SK-N-SH (cell line): ENCODE measurements at regions not wholly inside any gene's neighbourhood (a gene's known extent, or its start where the extent isn't known, plus 50 kb on each side); places are given as distances from the start of the nearest gene placed in this dataset.

Source experiments
- CHD2 ChIP-seq: fragments of 150-350 bp; IDR thresholded peaks from 2 replicates; pipeline ENCODE4 v1.6.1; 2018; ENCODE audit warnings: low read length; ENCODE audit not compliant: partially characterized antibody
- ELF1 ChIP-seq: IDR thresholded peaks from 2 replicates; pipeline ENCODE4 v1.4.0; 2012
- GATA2 ChIP-seq: sonication (generic); formaldehyde crosslinking; IDR thresholded peaks from 2 replicates; pipeline ENCODE4 v1.5.0; 2020; ENCODE audit warnings: mild to moderate bottlenecking, missing genetic modification reagents
- JUND ChIP-seq: IDR thresholded peaks from 2 replicates; pipeline ENCODE4 v1.4.0; 2012
- NFIC ChIP-seq: IDR thresholded peaks from 2 replicates; pipeline ENCODE4 v1.4.0; 2012; ENCODE audit warnings: borderline replicate concordance
- NRF1 ChIP-seq: IDR thresholded peaks from 2 replicates; pipeline ENCODE4 v1.6.1; 2012; ENCODE audit warnings: low read depth, mild to moderate bottlenecking, low read length
- RAD21 ChIP-seq: IDR thresholded peaks from 2 replicates; pipeline ENCODE4 v1.6.1; 2012; ENCODE audit warnings: mild to moderate bottlenecking, low read length
- RFX5 ChIP-seq: IDR thresholded peaks from 2 replicates; pipeline ENCODE4 v1.6.1; 2012; ENCODE audit warnings: mild to moderate bottlenecking, improper control_type of control experiment, low read length
- YY1 ChIP-seq: IDR thresholded peaks from 2 replicates; pipeline ENCODE4 v1.4.0; 2012; ENCODE audit warnings: low read depth, mild to moderate bottlenecking
- TF ChIP-seq, protein P1 (sequence below): fragments of 200-600 bp; sonication (generic); IDR thresholded peaks from 2 replicates; pipeline ENCODE4 v1.6.1; 2017; ENCODE audit warnings: antibody characterized with exemption, mild to moderate bottlenecking, moderate library complexity
- TF ChIP-seq, protein P2 (sequence below): IDR thresholded peaks from 2 replicates; pipeline ENCODE4 v1.4.0; 2012; ENCODE audit warnings: low read depth, borderline replicate concordance
- TF ChIP-seq, protein P3 (sequence below): IDR thresholded peaks from 2 replicates; pipeline ENCODE4; 2012

DNA sequence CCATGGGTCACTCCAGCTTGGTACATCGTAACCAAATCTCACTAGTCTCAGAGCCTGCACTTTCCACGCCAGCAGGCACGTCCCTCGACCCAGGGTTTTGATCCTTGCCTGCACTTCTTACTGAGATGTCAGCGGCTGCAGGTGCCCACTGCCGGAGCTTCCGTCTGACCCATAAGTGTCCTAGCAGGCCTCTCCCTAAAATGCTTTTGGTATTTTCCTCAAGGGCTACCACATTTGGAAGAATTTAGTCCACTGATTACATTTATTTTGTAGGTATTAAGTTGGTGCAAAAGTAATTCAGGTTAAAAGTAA, 175.0 kb upstream of the FBXO11 start:
- TF ChIP-seq, protein P1, sequence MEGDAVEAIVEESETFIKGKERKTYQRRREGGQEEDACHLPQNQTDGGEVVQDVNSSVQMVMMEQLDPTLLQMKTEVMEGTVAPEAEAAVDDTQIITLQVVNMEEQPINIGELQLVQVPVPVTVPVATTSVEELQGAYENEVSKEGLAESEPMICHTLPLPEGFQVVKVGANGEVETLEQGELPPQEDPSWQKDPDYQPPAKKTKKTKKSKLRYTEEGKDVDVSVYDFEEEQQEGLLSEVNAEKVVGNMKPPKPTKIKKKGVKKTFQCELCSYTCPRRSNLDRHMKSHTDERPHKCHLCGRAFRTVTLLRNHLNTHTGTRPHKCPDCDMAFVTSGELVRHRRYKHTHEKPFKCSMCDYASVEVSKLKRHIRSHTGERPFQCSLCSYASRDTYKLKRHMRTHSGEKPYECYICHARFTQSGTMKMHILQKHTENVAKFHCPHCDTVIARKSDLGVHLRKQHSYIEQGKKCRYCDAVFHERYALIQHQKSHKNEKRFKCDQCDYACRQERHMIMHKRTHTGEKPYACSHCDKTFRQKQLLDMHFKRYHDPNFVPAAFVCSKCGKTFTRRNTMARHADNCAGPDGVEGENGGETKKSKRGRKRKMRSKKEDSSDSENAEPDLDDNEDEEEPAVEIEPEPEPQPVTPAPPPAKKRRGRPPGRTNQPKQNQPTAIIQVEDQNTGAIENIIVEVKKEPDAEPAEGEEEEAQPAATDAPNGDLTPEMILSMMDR: no peak
- TF ChIP-seq NRF1 (no peak), JUND (no peak), CHD2 (no peak), GATA2 (CRISPR knock-in tag) (no peak), YY1 (no peak), NFIC (no peak), ELF1 (no peak), RFX5 (no peak), RAD21 (no peak)
- TF ChIP-seq, protein P2, sequence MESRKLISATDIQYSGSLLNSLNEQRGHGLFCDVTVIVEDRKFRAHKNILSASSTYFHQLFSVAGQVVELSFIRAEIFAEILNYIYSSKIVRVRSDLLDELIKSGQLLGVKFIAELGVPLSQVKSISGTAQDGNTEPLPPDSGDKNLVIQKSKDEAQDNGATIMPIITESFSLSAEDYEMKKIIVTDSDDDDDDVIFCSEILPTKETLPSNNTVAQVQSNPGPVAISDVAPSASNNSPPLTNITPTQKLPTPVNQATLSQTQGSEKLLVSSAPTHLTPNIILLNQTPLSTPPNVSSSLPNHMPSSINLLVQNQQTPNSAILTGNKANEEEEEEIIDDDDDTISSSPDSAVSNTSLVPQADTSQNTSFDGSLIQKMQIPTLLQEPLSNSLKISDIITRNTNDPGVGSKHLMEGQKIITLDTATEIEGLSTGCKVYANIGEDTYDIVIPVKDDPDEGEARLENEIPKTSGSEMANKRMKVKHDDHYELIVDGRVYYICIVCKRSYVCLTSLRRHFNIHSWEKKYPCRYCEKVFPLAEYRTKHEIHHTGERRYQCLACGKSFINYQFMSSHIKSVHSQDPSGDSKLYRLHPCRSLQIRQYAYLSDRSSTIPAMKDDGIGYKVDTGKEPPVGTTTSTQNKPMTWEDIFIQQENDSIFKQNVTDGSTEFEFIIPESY: no peak
- TF ChIP-seq, protein P3, sequence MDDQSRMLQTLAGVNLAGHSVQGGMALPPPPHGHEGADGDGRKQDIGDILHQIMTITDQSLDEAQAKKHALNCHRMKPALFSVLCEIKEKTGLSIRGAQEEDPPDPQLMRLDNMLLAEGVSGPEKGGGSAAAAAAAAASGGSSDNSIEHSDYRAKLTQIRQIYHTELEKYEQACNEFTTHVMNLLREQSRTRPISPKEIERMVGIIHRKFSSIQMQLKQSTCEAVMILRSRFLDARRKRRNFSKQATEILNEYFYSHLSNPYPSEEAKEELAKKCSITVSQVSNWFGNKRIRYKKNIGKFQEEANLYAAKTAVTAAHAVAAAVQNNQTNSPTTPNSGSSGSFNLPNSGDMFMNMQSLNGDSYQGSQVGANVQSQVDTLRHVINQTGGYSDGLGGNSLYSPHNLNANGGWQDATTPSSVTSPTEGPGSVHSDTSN: no peak
